ENCODE measurements at regions not wholly inside any gene's neighbourhood (a gene's known extent, or its start where the extent isn't known, plus 50 kb on each side); places are given as distances from the start of the nearest gene placed in this dataset.

DNA sequence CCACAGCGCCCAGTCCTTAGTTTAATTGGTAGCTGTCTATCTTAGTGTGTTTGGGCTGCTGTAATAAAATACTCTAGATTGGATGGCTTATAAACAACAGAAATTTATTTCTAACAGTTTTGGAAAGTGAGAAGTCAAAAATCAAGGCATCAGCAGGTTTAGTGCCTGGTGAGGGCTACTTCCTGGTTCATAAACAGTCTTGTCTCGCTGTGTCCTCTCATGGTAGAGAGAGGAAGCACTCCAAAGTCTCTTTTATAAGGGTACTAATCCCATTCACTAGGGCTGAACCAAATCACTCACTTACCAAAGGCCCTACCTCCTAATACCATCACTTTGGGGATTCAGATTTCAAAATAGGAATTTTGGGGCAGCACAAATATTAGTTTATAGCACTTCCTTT lies 336.9 kb upstream of the RSPO3 start:
- TF ChIP-seq, protein P1, sequence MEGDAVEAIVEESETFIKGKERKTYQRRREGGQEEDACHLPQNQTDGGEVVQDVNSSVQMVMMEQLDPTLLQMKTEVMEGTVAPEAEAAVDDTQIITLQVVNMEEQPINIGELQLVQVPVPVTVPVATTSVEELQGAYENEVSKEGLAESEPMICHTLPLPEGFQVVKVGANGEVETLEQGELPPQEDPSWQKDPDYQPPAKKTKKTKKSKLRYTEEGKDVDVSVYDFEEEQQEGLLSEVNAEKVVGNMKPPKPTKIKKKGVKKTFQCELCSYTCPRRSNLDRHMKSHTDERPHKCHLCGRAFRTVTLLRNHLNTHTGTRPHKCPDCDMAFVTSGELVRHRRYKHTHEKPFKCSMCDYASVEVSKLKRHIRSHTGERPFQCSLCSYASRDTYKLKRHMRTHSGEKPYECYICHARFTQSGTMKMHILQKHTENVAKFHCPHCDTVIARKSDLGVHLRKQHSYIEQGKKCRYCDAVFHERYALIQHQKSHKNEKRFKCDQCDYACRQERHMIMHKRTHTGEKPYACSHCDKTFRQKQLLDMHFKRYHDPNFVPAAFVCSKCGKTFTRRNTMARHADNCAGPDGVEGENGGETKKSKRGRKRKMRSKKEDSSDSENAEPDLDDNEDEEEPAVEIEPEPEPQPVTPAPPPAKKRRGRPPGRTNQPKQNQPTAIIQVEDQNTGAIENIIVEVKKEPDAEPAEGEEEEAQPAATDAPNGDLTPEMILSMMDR (IDR thresholded peaks at IDR 0.05): no peak
- TF ChIP-seq EZH2 (IDR thresholded peaks at IDR 0.05): no peak
- TF ChIP-seq EZH2phosphoT487 (IDR thresholded peaks at IDR 0.05): no peak

All from neural progenitor cell (in vitro differentiated cells).